ENCODE measurements at regions not wholly inside any gene's neighbourhood (a gene's known extent, or its start where the extent isn't known, plus 50 kb on each side); places are given as distances from the start of the nearest gene placed in this dataset.

DNA sequence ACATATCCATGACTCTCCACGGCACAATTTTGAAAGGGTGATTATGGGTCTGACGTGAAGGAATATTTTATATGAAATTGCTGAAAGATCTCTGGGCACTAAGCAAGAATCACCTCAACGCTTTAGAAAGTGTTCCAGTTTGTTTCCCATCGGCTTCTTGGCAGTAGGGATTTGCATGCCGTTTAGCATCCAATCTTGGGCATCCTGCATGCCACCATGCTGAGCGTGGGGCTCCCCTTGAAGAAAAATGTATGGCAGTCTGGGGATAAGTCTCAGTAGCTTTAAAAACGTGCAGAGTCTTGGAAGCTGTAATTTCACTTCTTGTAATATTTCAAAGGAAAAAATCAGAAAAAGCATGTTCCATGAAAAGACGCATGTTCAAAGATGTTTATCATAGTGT lies 151.7 kb downstream of the DMRT2 start:
- DNase-seq (ENCODE audit: low spot score), result no peak
- H3K4me3 ChIP-seq (ENCODE audit: low read depth in 1 of 3, low read length in 3 of 3), result no peak overlapping the region
- no peak overlapping the region for H3K9ac ChIP-seq (ENCODE audit: low read depth in 1 of 2, low read length in 2 of 2)
- no peaks in the 10 kb centered on the region for H3K27me3 ChIP-seq (ENCODE audit: control insufficient read depth in 4 of 4, insufficient read depth in 4 of 4, low read length in 3 of 4)
- WGBS, result 76% methylated on average over 8 of the region's 8 CpGs
- peaks cover 6 to 33% (median 30%) of the 10 kb centered on the region in 4 donors for H3K4me1 ChIP-seq (ENCODE audit: control insufficient read depth in 4 of 4, insufficient read depth in 4 of 4, low read length in 3 of 4)
- TF ChIP-seq FOXA2 (IDR thresholded peaks at IDR 0.05) (no peak), RXRA (IDR thresholded peaks at IDR 0.05) (no peak), FOXA1 (IDR thresholded peaks at IDR 0.05) (no peak), NR2F2 (IDR thresholded peaks at IDR 0.05) (no peak), MAX (IDR thresholded peaks at IDR 0.05) (no peak), HNF4A (conservative IDR thresholded peaks at IDR 0.05) (no peak), TAF1 (conservative IDR thresholded peaks at IDR 0.05) (no peak), YY1 (IDR thresholded peaks at IDR 0.05) (no peak), GABPA (IDR thresholded peaks at IDR 0.05 in 1 of 2, conservative IDR thresholded peaks at IDR 0.05 in 1 of 2) (no peak), SP1 (IDR thresholded peaks at IDR 0.05) (no peak), EGR1 (IDR thresholded peaks at IDR 0.05; ENCODE audit: low read depth in 2 of 2) (no peak), HNF4G (IDR thresholded peaks at IDR 0.05) (no peak), JUND (IDR thresholded peaks at IDR 0.05) (no peak), ZBTB33 (IDR thresholded peaks at IDR 0.05) (no peak), RAD21 (IDR thresholded peaks at IDR 0.05) (no peak), REST (IDR thresholded peaks at IDR 0.05) (no peak)
- TF ChIP-seq, protein P1, sequence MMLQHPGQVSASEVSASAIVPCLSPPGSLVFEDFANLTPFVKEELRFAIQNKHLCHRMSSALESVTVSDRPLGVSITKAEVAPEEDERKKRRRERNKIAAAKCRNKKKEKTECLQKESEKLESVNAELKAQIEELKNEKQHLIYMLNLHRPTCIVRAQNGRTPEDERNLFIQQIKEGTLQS (IDR thresholded peaks at IDR 0.05), result no peak
- TF ChIP-seq, protein P2, sequence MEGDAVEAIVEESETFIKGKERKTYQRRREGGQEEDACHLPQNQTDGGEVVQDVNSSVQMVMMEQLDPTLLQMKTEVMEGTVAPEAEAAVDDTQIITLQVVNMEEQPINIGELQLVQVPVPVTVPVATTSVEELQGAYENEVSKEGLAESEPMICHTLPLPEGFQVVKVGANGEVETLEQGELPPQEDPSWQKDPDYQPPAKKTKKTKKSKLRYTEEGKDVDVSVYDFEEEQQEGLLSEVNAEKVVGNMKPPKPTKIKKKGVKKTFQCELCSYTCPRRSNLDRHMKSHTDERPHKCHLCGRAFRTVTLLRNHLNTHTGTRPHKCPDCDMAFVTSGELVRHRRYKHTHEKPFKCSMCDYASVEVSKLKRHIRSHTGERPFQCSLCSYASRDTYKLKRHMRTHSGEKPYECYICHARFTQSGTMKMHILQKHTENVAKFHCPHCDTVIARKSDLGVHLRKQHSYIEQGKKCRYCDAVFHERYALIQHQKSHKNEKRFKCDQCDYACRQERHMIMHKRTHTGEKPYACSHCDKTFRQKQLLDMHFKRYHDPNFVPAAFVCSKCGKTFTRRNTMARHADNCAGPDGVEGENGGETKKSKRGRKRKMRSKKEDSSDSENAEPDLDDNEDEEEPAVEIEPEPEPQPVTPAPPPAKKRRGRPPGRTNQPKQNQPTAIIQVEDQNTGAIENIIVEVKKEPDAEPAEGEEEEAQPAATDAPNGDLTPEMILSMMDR (IDR thresholded peaks at IDR 0.05; ENCODE audit: low read depth, low read length, missing input control), result no peak
- no peaks in the 10 kb centered on the region for H3K9me3 ChIP-seq (ENCODE audit: control insufficient read depth in 4 of 4, low read length in 3 of 4)
- H3K27ac ChIP-seq (ENCODE audit: low read depth in 1 of 2, low read length in 2 of 2), result no peak overlapping the region
- H3K36me3 ChIP-seq (ENCODE audit: control insufficient read depth in 4 of 4, insufficient read depth in 3 of 4, low read depth in 1 of 4, low read length in 3 of 4), result no peaks in the 10 kb centered on the region

All from liver (tissue), 8 donors.